ENCODE measurements at regions not wholly inside any gene's neighbourhood (a gene's known extent, or its start where the extent isn't known, plus 50 kb on each side); places are given as distances from the start of the nearest gene placed in this dataset.

DNA sequence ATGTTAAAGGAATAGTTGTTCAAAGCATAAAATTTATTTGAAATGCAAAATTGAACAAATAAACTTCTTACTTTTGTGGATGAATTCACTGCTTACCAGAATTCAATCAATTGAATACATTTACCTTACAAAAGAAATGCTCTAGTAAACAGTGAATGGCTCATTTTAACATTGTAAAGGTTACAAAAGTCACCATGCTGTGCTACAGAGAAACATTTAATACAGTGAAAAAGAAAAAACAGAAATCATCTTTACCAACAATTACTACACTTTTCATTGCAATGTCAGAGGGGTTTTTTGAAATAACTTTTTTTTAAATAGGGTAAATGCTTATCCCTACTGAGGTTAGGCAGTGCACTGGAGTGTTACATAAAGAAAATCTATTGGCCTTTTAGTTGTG, 853.0 kb downstream of the NCAM2 start:
- Histone ChIP-seq H3K27me3 (ENCODE audit: low read depth) (no peaks in the 10 kb centered on the region), H3K9me3 (replicated peaks) (peaks cover 5% of the 10 kb centered on the region), H3K36me3 (no peaks in the 10 kb centered on the region), H3K27ac (replicated peaks) (no peak overlapping the region), H3K4me3 (no peak overlapping the region), H3K4me1 (no peaks in the 10 kb centered on the region)
- intact Hi-C loops (cut with micrococcal nuclease) = no loop called here
- no peak for DNase-seq
- TF ChIP-seq, protein P1, sequence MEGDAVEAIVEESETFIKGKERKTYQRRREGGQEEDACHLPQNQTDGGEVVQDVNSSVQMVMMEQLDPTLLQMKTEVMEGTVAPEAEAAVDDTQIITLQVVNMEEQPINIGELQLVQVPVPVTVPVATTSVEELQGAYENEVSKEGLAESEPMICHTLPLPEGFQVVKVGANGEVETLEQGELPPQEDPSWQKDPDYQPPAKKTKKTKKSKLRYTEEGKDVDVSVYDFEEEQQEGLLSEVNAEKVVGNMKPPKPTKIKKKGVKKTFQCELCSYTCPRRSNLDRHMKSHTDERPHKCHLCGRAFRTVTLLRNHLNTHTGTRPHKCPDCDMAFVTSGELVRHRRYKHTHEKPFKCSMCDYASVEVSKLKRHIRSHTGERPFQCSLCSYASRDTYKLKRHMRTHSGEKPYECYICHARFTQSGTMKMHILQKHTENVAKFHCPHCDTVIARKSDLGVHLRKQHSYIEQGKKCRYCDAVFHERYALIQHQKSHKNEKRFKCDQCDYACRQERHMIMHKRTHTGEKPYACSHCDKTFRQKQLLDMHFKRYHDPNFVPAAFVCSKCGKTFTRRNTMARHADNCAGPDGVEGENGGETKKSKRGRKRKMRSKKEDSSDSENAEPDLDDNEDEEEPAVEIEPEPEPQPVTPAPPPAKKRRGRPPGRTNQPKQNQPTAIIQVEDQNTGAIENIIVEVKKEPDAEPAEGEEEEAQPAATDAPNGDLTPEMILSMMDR (IDR thresholded peaks at IDR 0.05; ENCODE audit: borderline replicate concordance) = no peak

DNA sequence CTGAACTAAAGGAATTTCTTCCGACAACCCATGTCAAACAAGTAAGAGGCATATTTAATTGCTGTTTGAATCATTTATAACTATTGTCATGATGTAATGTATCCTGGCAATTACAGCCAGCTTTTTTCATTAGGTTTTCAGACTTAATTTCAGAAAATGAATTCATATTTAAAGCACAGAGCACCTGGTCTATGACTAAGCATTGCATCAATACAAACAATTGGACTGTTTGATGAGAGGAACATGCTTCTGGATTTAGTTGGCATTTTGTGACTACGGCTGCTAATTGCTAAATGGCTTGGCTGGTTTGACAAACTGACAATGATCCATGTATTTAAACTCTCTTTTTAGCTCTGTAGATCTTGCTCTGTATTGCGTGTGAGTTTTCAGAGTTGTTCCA, 853.4 kb downstream of the NCAM2 start:
- DNase-seq = no peak
- Histone ChIP-seq H3K27me3 (ENCODE audit: low read depth) (no peaks in the 10 kb centered on the region), H3K27ac (replicated peaks) (no peak overlapping the region), H3K9me3 (replicated peaks) (peaks cover 5% of the 10 kb centered on the region), H3K36me3 (no peaks in the 10 kb centered on the region), H3K4me3 (no peak overlapping the region), H3K4me1 (no peaks in the 10 kb centered on the region)
- intact Hi-C loops (cut with micrococcal nuclease) = no loop called here
- TF ChIP-seq, protein P1 (IDR thresholded peaks at IDR 0.05; ENCODE audit: borderline replicate concordance) = no peak

DNA sequence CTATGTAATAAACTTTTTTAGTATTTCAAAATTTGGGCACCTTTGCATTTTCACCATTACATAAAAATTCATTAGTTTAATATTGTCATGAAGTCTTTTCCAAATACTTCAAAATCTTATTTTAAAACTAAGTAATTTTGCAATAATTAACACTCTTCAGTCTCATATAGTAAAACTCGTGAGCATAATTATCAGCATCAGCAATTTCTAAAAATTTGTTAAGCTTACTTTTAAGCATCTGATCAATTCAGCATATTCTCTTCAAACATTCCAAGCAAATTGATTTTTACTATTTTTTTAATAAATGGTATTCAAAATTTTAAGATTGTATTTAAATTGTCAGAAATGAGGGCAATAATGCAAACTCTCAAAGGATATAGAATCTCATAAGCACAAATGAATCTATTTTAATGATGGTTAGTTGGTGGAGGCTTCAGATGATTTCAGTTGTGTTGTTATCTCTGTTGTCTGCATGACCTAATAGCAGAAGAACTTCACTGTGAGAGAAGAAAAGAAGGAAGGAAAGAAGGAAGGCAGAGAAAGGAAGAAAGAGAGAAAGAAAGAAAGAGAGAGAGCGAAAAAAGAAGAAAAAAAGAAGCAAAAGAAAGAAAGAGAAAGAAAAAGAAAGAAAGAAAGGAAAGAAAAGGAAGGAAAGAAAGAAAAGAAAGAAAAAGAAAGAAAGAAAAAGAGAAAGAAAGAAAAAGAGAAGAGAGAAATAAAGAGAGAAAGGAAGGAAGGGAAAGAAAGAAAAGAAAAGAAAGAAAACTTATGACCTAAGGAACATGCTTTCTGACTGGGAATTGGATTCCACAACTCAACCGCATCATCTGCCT, 860.5 kb downstream of the NCAM2 start:
- TF ChIP-seq, protein P1 (IDR thresholded peaks at IDR 0.05; ENCODE audit: borderline replicate concordance) = no peak
- H3K4me1 ChIP-seq = no peaks in the 10 kb centered on the region
- DNase-seq = no peak
- no peak overlapping the region for H3K27ac ChIP-seq (replicated peaks)
- no peak overlapping the region for H3K4me3 ChIP-seq
- H3K36me3 ChIP-seq = no peaks in the 10 kb centered on the region
- intact Hi-C loops (cut with micrococcal nuclease) = no loop called here
- H3K27me3 ChIP-seq (ENCODE audit: low read depth) = no peaks in the 10 kb centered on the region
- peaks cover 9% of the 10 kb centered on the region for H3K9me3 ChIP-seq (replicated peaks)

DNA sequence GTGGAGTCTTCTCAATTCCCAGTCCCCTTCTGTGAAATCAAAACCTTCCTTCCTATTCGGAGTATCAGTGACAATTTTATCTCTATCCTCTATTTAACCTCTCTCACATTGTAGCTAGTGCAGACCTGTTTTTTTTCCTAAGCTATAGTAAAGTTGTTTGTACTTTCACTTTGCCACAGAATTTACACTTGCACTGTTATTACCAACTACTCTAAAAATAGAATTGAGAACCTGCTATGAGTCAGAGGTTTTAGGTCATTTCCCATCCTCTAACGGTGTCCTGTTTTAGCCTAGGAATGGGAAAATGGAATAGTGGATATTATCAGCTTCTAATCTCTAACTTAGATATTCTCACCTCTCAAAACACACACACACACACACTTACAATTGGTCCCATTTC, 862.7 kb downstream of the NCAM2 start:
- Histone ChIP-seq H3K27me3 (ENCODE audit: low read depth) (no peaks in the 10 kb centered on the region), H3K36me3 (no peaks in the 10 kb centered on the region), H3K9me3 (replicated peaks) (peaks cover 4% of the 10 kb centered on the region), H3K4me1 (no peaks in the 10 kb centered on the region), H3K27ac (replicated peaks) (peak overlapping the region; percentile 15), H3K4me3 (no peak overlapping the region)
- TF ChIP-seq, protein P1 (IDR thresholded peaks at IDR 0.05; ENCODE audit: borderline replicate concordance) = no peak
- intact Hi-C loops (cut with micrococcal nuclease) = no loop called here
- DNase-seq = no peak

DNA sequence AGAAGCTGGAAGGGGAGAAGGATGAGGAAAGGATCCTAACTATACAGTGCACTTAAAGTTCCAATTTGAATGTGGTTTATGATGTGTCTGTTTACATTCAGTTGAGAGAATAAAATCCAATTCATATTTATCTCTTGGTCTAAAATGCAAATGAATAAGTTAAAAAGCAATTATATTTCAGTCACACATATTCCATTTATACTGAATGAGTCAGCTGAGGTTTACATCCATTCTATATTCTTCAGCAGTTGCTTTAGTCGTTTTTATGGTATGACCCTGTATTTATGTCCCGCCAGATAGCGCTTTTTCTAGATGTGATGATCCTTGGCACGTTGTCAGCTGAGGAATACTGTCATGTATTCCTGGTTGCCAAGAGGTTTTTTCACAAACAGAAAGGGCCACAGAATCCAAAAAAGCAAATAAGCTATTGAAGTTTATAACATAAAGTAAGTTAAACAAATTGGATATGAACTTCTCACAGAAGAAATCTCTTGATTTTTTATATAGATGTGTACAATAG, 866.2 kb downstream of the NCAM2 start:
- H3K27me3 ChIP-seq (ENCODE audit: low read depth) = no peaks in the 10 kb centered on the region
- no peaks in the 10 kb centered on the region for H3K36me3 ChIP-seq
- no peak overlapping the region for H3K27ac ChIP-seq (replicated peaks)
- no peak overlapping the region for H3K4me3 ChIP-seq
- intact Hi-C loops (cut with micrococcal nuclease) = no loop called here
- H3K4me1 ChIP-seq = no peaks in the 10 kb centered on the region
- no peak for DNase-seq
- H3K9me3 ChIP-seq (replicated peaks) = peaks cover 4% of the 10 kb centered on the region
- TF ChIP-seq, protein P1 (IDR thresholded peaks at IDR 0.05; ENCODE audit: borderline replicate concordance) = no peak

Data from left ventricle myocardium inferior (tissue), 1 donor.